Stimulated activated CD4-positive, alpha-beta T cell treated with anti-CD3 and anti-CD28 coated beads, Interleukin-15, amount 100 ng/mL, for 48 hours (primary cell): ENCODE measurements at regions not wholly inside any gene's neighbourhood (a gene's known extent, or its start where the extent isn't known, plus 50 kb on each side); places are given as distances from the start of the nearest gene placed in this dataset.

Source experiments
- DNase-seq, 2 donors: peaks; one replicate each; pipeline ENCODE4 v3.0.0-alpha.2; 2020; ENCODE audit warnings: low read depth in 2 of 2

- no peak for DNase-seq
These were observed 231.3 kb upstream of the NR4A3 start for GRCh38 chr9:99590410-99590809.

- no peak for DNase-seq
These were observed 230.8 kb upstream of the NR4A3 start for GRCh38 chr9:99590840-99591239.

- DNase-seq: no peak
These were observed 229.9 kb upstream of the NR4A3 start for GRCh38 chr9:99591770-99592169.

GRCh38 chr9:99592834-99593574, 228.7 kb upstream of the NR4A3 start:
- no peak for DNase-seq

- DNase-seq: no peak
These were observed 228.1 kb upstream of the NR4A3 start for GRCh38 chr9:99593610-99594009.

GRCh38 chr9:99594056-99594780, 227.5 kb upstream of the NR4A3 start:
- DNase-seq: no peak

GRCh38 chr9:99595796-99596195, 225.9 kb upstream of the NR4A3 start:
- no peak for DNase-seq

- DNase-seq: no peak
These were observed 220.0 kb upstream of the NR4A3 start for GRCh38 chr9:99601571-99602111.

GRCh38 chr9:99602854-99603253, 218.8 kb upstream of the NR4A3 start:
- DNase-seq: no peak

GRCh38 chr9:99605016-99605743, 216.5 kb upstream of the NR4A3 start:
- no peak for DNase-seq

GRCh38 chr9:99606296-99606695, 215.4 kb upstream of the NR4A3 start:
- DNase-seq: no peak

- no peak for DNase-seq
These were observed 214.7 kb upstream of the NR4A3 start for GRCh38 chr9:99606957-99607356.

GRCh38 chr9:99607842-99608448, 213.7 kb upstream of the NR4A3 start:
- DNase-seq: no peak

GRCh38 chr9:99614341-99614740, 207.3 kb upstream of the NR4A3 start:
- DNase-seq: no peak

- DNase-seq: no peak
These were observed 200.6 kb upstream of the NR4A3 start for GRCh38 chr9:99621040-99621439.

- no peak for DNase-seq
These were observed 199.0 kb upstream of the NR4A3 start for GRCh38 chr9:99622679-99623078.

- DNase-seq: no peak
These were observed 197.8 kb upstream of the NR4A3 start for GRCh38 chr9:99623780-99624364.

GRCh38 chr9:99624499-99625233, 197.0 kb upstream of the NR4A3 start:
- DNase-seq: no peak

GRCh38 chr9:99626426-99626825, 195.3 kb upstream of the NR4A3 start:
- DNase-seq: no peak

- no peak for DNase-seq
These were observed 193.4 kb upstream of the NR4A3 start for GRCh38 chr9:99628285-99628684.
